ENCODE measurements at regions not wholly inside any gene's neighbourhood (a gene's known extent, or its start where the extent isn't known, plus 50 kb on each side); places are given as distances from the start of the nearest gene placed in this dataset.

DNA sequence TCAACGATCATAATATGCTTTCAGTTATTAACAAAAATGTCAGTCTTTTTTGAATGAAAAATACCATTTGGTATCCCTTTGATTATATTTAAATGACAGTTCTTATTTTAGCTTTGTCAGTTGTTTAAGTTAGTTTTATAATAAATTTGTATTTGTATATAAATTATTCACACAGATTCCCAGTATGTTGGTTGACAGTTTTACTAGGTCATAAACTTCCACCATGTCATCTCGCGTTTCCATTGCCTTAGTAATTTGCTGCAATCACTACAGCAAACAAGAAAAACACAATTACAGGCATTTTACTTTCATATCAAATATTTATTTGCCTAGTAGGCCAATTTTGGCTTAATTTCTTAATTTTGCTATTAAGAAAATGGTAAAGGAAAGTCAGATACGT, 109.6 kb upstream of the ANK2 start:
- no peak overlapping the region for H3K18ac ChIP-seq (ENCODE audit: low read depth, low read length)
- in situ Hi-C loops (cut with MboI; ENCODE audit: low sequenced_read_pairs) (loop anchor here (25.0 kb wide), 2 partner anchors 303 to 603 kb away; partner anchors contain the start of genes LARP7 and ZGRF1), intact Hi-C loops (cut with micrococcal nuclease) (loop anchor here (5.0 to 10.0 kb wide), 2 partner anchors 88 to 605 kb away; no protein-coding TSS in a partner anchor), dilution Hi-C loops (cut with HindIII; ENCODE audit: low sequenced_read_pairs, unreplicated experiment) (no loop called here)
- H3K9me3 ChIP-seq (ENCODE audit: control insufficient read depth, insufficient read depth, low read length) = no peaks in the 10 kb centered on the region
- no peaks in the 10 kb centered on the region for H3K4me1 ChIP-seq (ENCODE audit: control insufficient read depth, insufficient read depth, low read length)
- H3K4me3 ChIP-seq (ENCODE audit: insufficient read depth, low read depth, low read length) = no peak overlapping the region
- H2BK15ac ChIP-seq (ENCODE audit: low read depth, low read length) = no peak overlapping the region
- POLR2A ChIA-PET (ENCODE audit: unreplicated experiment) = no interaction called here
- H3K27ac ChIP-seq (ENCODE audit: insufficient read depth, low read length) = no peak overlapping the region
- no peak overlapping the region for H2BK5ac ChIP-seq (ENCODE audit: low read depth, low read length, poor library complexity, severe bottlenecking)
- no peak overlapping the region for H4K8ac ChIP-seq (ENCODE audit: low read depth in 2 of 2, low read length in 2 of 2)
- no peak overlapping the region for H2AK9ac ChIP-seq (replicated peaks; ENCODE audit: low read depth, low read length, poor library complexity)
- ATAC-seq (ENCODE audit: low read depth) (no peak), DNase-seq (no peak)
- no peak overlapping the region for H2AFZ ChIP-seq (replicated peaks; ENCODE audit: low read length, poor library complexity)
- H4K20me1 ChIP-seq (ENCODE audit: insufficient read depth, low read length) = no peaks in the 10 kb centered on the region
- no peaks in the 10 kb centered on the region for H3K36me3 ChIP-seq (ENCODE audit: control insufficient read depth, insufficient read depth, low read length)
- no peak overlapping the region for H2BK120ac ChIP-seq (ENCODE audit: low read depth, low read length)
- BruUV-seq (replicated peaks) = no TSS peak
- CTCF ChIA-PET = interaction anchor here (0.7 to 1.3 kb wide), 2 partner anchors 9 to 1430 kb away, joined by 3 to 5 read pairs; no protein-coding TSS in a partner anchor
- H3K56ac ChIP-seq (ENCODE audit: extremely low read depth, insufficient read depth, low read length) = no peak overlapping the region
- H3K9me1 ChIP-seq (ENCODE audit: insufficient read depth, low read length) = no peaks in the 10 kb centered on the region
- no CpG with 5 or more reads among the region's 4 CpGs for WGBS, 2 experiments (ENCODE audit: extremely low coverage in 2 of 2, insufficient read length in 1 of 2)
- no peak for TF ChIP-seq BHLHE40 (IDR thresholded peaks at IDR 0.05; ENCODE audit: low read depth, low read length)
- no peak for TF ChIP-seq CHD1 (IDR thresholded peaks at IDR 0.05; ENCODE audit: low read depth, low read length)
- TF ChIP-seq SMC3 (IDR thresholded peaks at IDR 0.05; ENCODE audit: low read depth, low read length) = no peak
- TF ChIP-seq, protein P1, sequence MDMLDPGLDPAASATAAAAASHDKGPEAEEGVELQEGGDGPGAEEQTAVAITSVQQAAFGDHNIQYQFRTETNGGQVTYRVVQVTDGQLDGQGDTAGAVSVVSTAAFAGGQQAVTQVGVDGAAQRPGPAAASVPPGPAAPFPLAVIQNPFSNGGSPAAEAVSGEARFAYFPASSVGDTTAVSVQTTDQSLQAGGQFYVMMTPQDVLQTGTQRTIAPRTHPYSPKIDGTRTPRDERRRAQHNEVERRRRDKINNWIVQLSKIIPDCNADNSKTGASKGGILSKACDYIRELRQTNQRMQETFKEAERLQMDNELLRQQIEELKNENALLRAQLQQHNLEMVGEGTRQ (IDR thresholded peaks at IDR 0.05; ENCODE audit: low read depth, low read length) = no peak
- no peak for TF ChIP-seq POLR2A (IDR thresholded peaks at IDR 0.05; ENCODE audit: low read depth, low read length)
- no peak for TF ChIP-seq MAZ (IDR thresholded peaks at IDR 0.05; ENCODE audit: borderline replicate concordance, low read depth, low read length)
- TF ChIP-seq, protein P2, sequence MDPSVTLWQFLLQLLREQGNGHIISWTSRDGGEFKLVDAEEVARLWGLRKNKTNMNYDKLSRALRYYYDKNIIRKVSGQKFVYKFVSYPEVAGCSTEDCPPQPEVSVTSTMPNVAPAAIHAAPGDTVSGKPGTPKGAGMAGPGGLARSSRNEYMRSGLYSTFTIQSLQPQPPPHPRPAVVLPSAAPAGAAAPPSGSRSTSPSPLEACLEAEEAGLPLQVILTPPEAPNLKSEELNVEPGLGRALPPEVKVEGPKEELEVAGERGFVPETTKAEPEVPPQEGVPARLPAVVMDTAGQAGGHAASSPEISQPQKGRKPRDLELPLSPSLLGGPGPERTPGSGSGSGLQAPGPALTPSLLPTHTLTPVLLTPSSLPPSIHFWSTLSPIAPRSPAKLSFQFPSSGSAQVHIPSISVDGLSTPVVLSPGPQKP (IDR thresholded peaks at IDR 0.05; ENCODE audit: borderline replicate concordance, low read depth, low read length) = no peak
- TF ChIP-seq, protein P3, sequence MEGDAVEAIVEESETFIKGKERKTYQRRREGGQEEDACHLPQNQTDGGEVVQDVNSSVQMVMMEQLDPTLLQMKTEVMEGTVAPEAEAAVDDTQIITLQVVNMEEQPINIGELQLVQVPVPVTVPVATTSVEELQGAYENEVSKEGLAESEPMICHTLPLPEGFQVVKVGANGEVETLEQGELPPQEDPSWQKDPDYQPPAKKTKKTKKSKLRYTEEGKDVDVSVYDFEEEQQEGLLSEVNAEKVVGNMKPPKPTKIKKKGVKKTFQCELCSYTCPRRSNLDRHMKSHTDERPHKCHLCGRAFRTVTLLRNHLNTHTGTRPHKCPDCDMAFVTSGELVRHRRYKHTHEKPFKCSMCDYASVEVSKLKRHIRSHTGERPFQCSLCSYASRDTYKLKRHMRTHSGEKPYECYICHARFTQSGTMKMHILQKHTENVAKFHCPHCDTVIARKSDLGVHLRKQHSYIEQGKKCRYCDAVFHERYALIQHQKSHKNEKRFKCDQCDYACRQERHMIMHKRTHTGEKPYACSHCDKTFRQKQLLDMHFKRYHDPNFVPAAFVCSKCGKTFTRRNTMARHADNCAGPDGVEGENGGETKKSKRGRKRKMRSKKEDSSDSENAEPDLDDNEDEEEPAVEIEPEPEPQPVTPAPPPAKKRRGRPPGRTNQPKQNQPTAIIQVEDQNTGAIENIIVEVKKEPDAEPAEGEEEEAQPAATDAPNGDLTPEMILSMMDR (conservative IDR thresholded peaks at IDR 0.05; ENCODE audit: low read depth, low read length) = no peak
- no peak for TF ChIP-seq RFX5 (IDR thresholded peaks at IDR 0.05; ENCODE audit: low read depth, low read length)
- no peak for TF ChIP-seq RAD21 (IDR thresholded peaks at IDR 0.05; ENCODE audit: low read length)
- no peak for TF ChIP-seq MXI1 (IDR thresholded peaks at IDR 0.05; ENCODE audit: borderline replicate concordance, low read depth, low read length)
- no peak for TF ChIP-seq RCOR1 (IDR thresholded peaks at IDR 0.05; ENCODE audit: insufficient replicate concordance, low read length)
- TF ChIP-seq MAFK (IDR thresholded peaks at IDR 0.05; ENCODE audit: low read depth, low read length) = no peak
- no peak for TF ChIP-seq CEBPB (IDR thresholded peaks at IDR 0.05; ENCODE audit: low read depth, low read length)
- no peak for TF ChIP-seq FOS (IDR thresholded peaks at IDR 0.05; ENCODE audit: low read depth, low read length)
- TF ChIP-seq NFE2L2 (IDR thresholded peaks at IDR 0.05; ENCODE audit: low read depth, low read length) = no peak
- no peak overlapping the region for H3K9ac ChIP-seq (ENCODE audit: low read depth, low read length)
- H3K27me3 ChIP-seq (ENCODE audit: control insufficient read depth, insufficient read depth, low read length) = no peaks in the 10 kb centered on the region
- no peak overlapping the region for H3K23ac ChIP-seq (ENCODE audit: low read depth, low read length)
- no peak overlapping the region for H2BK20ac ChIP-seq (ENCODE audit: low read depth, low read length)
- no peak overlapping the region for H3K4me2 ChIP-seq (ENCODE audit: low read depth, low read length)
- H4K91ac ChIP-seq (ENCODE audit: insufficient read depth, low read depth, low read length) = no peak overlapping the region
- no peak overlapping the region for H3K4ac ChIP-seq (ENCODE audit: low read depth, low read length)
- H2AK5ac ChIP-seq (ENCODE audit: low read depth, low read length) = no peak overlapping the region
- no peaks in the 10 kb centered on the region for H3K79me1 ChIP-seq (ENCODE audit: low read depth in 1 of 2, low read length in 2 of 2)
- H3K14ac ChIP-seq (replicated peaks; ENCODE audit: low read depth, low read length) = no peak overlapping the region
- no peak overlapping the region for H4K5ac ChIP-seq (ENCODE audit: low read depth, low read length)

Measured in IMR-90 (cell line).